Endodermal cell (in vitro differentiated cells): ENCODE measurements at regions not wholly inside any gene's neighbourhood (a gene's known extent, or its start where the extent isn't known, plus 50 kb on each side); places are given as distances from the start of the nearest gene placed in this dataset.

ENCODE experiments used
- DNase-seq: peaks from one replicate; pipeline ENCODE4 v3.0.0-alpha.2; 2017
- H3K27ac ChIP-seq: 2 replicates; pipeline ENCODE4 v1.5.1; 2013; ENCODE audit warnings: mild to moderate bottlenecking, low read depth, low read length, moderate library complexity
- H3K27me3 ChIP-seq: 2 replicates; pipeline ENCODE4 v1.6.1; 2013; ENCODE audit warnings: mild to moderate bottlenecking, low read length, moderate library complexity; ENCODE audit not compliant: insufficient read depth, control insufficient read depth, poor library complexity, severe bottlenecking
- H3K36me3 ChIP-seq: 2 replicates; pipeline ENCODE4 v1.7.0; 2013; ENCODE audit warnings: mild to moderate bottlenecking, low read length, moderate library complexity; ENCODE audit not compliant: control insufficient read depth, insufficient read depth
- H3K4me1 ChIP-seq: one replicate; pipeline ENCODE4 v1.7.0; 2013; ENCODE audit warnings: low read length; ENCODE audit not compliant: control insufficient read depth, insufficient read depth
- H3K4me3 ChIP-seq: 2 replicates; pipeline ENCODE4 v1.5.1; 2013; ENCODE audit warnings: mild to moderate bottlenecking, low read length, moderate library complexity
- H3K9ac ChIP-seq: 2 replicates; pipeline ENCODE4 v1.6.1; 2013; ENCODE audit warnings: mild to moderate bottlenecking, low read length, moderate library complexity; ENCODE audit not compliant: poor library complexity, severe bottlenecking; ENCODE audit errors: extremely low read depth
- H3K9me3 ChIP-seq: 2 replicates; pipeline ENCODE4 v1.6.1; 2013; ENCODE audit warnings: mild to moderate bottlenecking, low read length, moderate library complexity; ENCODE audit not compliant: control insufficient read depth
- H3K27ac Mint-ChIP-seq: 2 replicates; pipeline ENCODE4 v1.8.0; 2020; ENCODE audit warnings: mixed read lengths
- H3K27me3 Mint-ChIP-seq: 2 replicates; pipeline ENCODE4 v1.8.0; 2021; ENCODE audit warnings: mild to moderate bottlenecking, mixed read lengths; ENCODE audit not compliant: insufficient read depth
- H3K36me3 Mint-ChIP-seq: 2 replicates; pipeline ENCODE4 v1.8.0; 2020; ENCODE audit warnings: low read depth, mixed read lengths
- H3K4me1 Mint-ChIP-seq: 2 replicates; pipeline ENCODE4 v1.8.0; 2020; ENCODE audit warnings: mixed read lengths
- H3K4me3 Mint-ChIP-seq: 2 replicates; pipeline ENCODE4 v1.8.0; 2020; ENCODE audit warnings: mild to moderate bottlenecking, moderate library complexity, mixed read lengths
- H3K9me3 Mint-ChIP-seq: 2 replicates; pipeline ENCODE4 v1.8.0; 2020; ENCODE audit warnings: mild to moderate bottlenecking, mixed read lengths
- CTCF ChIP-seq: fragments of 200-600 bp; sonication (generic); conservative IDR thresholded peaks from 2 replicates; pipeline ENCODE4 v1.5.0; 2021; ENCODE audit warnings: antibody characterized with exemption, mild to moderate bottlenecking
- WGBS, 2 experiments: methylation state at CpG; one replicate each; pipeline versions ENCODE4 v1.1.5 to v1.1.7; 2013; ENCODE audit warnings: missing lambda C conversion rate in 2 of 2, mixed read lengths in 1 of 2; ENCODE audit not compliant: insufficient coverage in 1 of 2, insufficient read length in 1 of 2; 5-methylcytosine and 5-hydroxymethylcytosine counted together

GRCh38 chr10:106338486-106338885, 826.0 kb downstream of the SORCS1 start:
- Histone ChIP-seq H3K27ac (no peak overlapping the region), H3K4me1 (no peaks in the 10 kb centered on the region), H3K4me3 (no peak overlapping the region), H3K27me3 (no peaks in the 10 kb centered on the region), H3K9me3 (no peaks in the 10 kb centered on the region), H3K36me3 (no peaks in the 10 kb centered on the region), H3K9ac (no peak overlapping the region)
- no peaks in the 10 kb centered on the region for H3K9me3 Mint-ChIP-seq
- H3K27me3 Mint-ChIP-seq, result no peaks in the 10 kb centered on the region
- no peak for DNase-seq
- peaks cover 3% of the 10 kb centered on the region for H3K4me1 Mint-ChIP-seq
- H3K27ac Mint-ChIP-seq, result no peak overlapping the region
- H3K4me3 Mint-ChIP-seq, result no peak overlapping the region
- H3K36me3 Mint-ChIP-seq, result no peaks in the 10 kb centered on the region
- 60 to 81% methylated on average over 2 of the region's 2 CpGs for WGBS, 2 experiments
- no peak for TF ChIP-seq CTCF

- Mint-ChIP-seq H3K27me3 (no peaks in the 10 kb centered on the region), H3K9me3 (no peaks in the 10 kb centered on the region), H3K4me1 (peaks cover 3% of the 10 kb centered on the region), H3K27ac (no peak overlapping the region), H3K36me3 (no peaks in the 10 kb centered on the region), H3K4me3 (no peak overlapping the region)
- no peak for TF ChIP-seq CTCF
- H3K4me3 ChIP-seq, result no peak overlapping the region
- no peak for DNase-seq
- H3K36me3 ChIP-seq, result no peaks in the 10 kb centered on the region
- H3K9me3 ChIP-seq, result no peaks in the 10 kb centered on the region
- no peaks in the 10 kb centered on the region for H3K27me3 ChIP-seq
- no peak overlapping the region for H3K27ac ChIP-seq
- no peaks in the 10 kb centered on the region for H3K4me1 ChIP-seq
- 93 to 100% methylated on average over 2 to 4 of the region's 5 CpGs for WGBS, 2 experiments
- no peak overlapping the region for H3K9ac ChIP-seq
Measured at GRCh38 chr10:106336874-106337273, 827.6 kb downstream of the SORCS1 start.

GRCh38 chr10:106327747-106328146, 836.8 kb downstream of the SORCS1 start:
- Mint-ChIP-seq H3K36me3 (no peaks in the 10 kb centered on the region), H3K4me3 (no peak overlapping the region), H3K9me3 (peaks cover 37% of the 10 kb centered on the region), H3K27ac (no peak overlapping the region), H3K27me3 (peaks cover 2% of the 10 kb centered on the region), H3K4me1 (no peaks in the 10 kb centered on the region)
- Histone ChIP-seq H3K27ac (no peak overlapping the region), H3K4me1 (no peaks in the 10 kb centered on the region), H3K4me3 (peak overlapping the region; percentile 21), H3K9ac (no peak overlapping the region), H3K36me3 (no peaks in the 10 kb centered on the region), H3K9me3 (peaks cover 38% of the 10 kb centered on the region), H3K27me3 (no peaks in the 10 kb centered on the region)
- no peak for DNase-seq
- no peak for TF ChIP-seq CTCF
- 82 to 94% methylated on average over 3 of the region's 3 CpGs for WGBS, 2 experiments
